ENCODE measurements at regions not wholly inside any gene's neighbourhood (a gene's known extent, or its start where the extent isn't known, plus 50 kb on each side); places are given as distances from the start of the nearest gene placed in this dataset.

DNA sequence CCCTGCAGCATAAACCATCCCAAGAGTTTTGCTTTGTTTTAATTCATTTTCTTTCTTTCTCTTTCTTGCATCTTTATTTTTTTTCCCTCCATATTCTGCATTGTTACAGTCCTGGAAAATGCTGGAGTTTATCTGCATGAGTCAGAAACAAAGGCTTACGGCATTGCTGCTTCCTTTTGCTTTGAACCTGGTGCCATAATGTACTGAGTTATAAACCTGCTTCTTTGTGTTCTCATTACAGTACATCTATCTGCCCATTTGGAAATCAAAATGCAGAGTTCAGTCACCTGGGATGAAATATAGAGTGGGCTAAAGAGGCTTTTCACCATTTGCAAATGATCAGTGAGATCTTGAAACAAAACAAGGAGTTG is 1009.2 kb upstream of the FANCL start:
- no peak overlapping the region for H3K4me3 ChIP-seq (ENCODE audit: low read length)
- TF ChIP-seq, protein P1, sequence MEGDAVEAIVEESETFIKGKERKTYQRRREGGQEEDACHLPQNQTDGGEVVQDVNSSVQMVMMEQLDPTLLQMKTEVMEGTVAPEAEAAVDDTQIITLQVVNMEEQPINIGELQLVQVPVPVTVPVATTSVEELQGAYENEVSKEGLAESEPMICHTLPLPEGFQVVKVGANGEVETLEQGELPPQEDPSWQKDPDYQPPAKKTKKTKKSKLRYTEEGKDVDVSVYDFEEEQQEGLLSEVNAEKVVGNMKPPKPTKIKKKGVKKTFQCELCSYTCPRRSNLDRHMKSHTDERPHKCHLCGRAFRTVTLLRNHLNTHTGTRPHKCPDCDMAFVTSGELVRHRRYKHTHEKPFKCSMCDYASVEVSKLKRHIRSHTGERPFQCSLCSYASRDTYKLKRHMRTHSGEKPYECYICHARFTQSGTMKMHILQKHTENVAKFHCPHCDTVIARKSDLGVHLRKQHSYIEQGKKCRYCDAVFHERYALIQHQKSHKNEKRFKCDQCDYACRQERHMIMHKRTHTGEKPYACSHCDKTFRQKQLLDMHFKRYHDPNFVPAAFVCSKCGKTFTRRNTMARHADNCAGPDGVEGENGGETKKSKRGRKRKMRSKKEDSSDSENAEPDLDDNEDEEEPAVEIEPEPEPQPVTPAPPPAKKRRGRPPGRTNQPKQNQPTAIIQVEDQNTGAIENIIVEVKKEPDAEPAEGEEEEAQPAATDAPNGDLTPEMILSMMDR (conservative IDR thresholded peaks at IDR 0.05; ENCODE audit: low read length) = no peak
- no peak for DNase-seq (ENCODE audit: low read depth)

DNA sequence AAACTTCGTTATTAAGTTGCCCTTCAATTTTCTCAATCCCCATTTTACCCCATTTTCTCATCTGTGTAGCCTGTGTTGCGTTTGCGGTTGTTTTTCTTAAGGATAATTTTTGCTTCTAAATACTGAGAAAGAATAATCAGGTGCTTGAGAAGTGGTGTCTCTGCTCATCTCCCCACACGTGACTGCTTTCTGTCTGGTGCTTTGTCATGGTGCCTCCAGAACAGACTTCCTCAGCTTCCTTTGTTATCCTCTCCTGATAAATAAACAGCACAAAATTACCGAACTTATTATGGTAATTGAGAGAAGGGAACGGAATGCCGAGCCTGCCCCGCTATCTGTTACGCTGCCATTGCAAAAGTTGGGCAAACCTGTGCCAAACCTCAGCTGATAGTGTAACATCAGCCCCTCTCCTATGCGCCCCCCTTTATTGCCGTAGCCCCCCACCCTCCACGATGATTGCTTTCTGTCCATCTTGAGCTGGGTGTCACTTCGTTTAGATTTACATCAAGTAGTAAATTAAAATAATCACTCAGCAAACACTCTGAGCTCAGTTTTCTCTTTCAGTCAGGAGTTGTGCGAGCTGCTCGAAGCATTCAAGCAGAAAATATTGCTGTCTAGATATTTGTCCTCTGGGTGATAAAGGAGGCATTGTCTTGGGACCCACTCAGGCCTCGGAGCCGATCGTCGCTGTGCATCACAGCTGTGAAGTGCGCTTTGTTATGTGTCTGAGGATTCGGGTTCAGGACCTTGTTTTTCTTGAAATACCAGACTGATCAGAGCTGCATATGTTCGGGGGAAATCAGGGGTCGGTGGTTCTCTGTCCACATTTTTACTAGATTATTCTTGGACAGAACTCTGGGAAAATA is 1008.5 kb upstream of the FANCL start:
- no peak for DNase-seq (ENCODE audit: low read depth)
- H3K4me3 ChIP-seq (ENCODE audit: low read length) = no peak overlapping the region
- TF ChIP-seq, protein P1 (conservative IDR thresholded peaks at IDR 0.05; ENCODE audit: low read length) = no peak

- TF ChIP-seq, protein P1 (conservative IDR thresholded peaks at IDR 0.05; ENCODE audit: low read length) = no peak
Observed at GRCh38 chr2:59239146-59239545, 998.0 kb upstream of the FANCL start.

DNA sequence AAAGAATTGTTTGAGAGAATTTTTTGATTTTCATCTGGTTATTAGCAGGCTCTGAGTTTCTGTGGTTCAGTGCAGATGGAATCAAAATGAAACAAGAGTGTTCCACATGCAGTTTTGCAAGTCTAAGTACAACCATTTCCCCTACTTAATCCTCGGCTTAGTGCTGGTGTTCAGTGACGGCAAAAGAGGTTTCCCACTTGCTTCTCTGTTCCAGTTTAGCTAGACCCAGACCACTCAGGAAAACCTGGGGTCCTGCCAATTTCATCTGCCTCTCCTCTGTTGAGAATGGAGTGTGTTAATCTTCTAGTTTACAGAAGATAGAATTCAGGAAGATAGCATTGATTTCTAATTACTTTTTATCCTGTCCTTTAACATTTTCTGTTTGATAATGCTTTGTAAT is 996.2 kb upstream of the FANCL start:
- TF ChIP-seq, protein P1 (conservative IDR thresholded peaks at IDR 0.05; ENCODE audit: low read length) = no peak
- H3K4me3 ChIP-seq (ENCODE audit: low read length) = no peak overlapping the region
- DNase-seq (ENCODE audit: low read depth) = peak; percentile 6

More at GRCh38 chr2:59239146-59239545, 998.0 kb upstream of the FANCL start:
- H3K4me3 ChIP-seq (ENCODE audit: low read length) = no peak overlapping the region
- no peak for DNase-seq (ENCODE audit: low read depth)

DNA sequence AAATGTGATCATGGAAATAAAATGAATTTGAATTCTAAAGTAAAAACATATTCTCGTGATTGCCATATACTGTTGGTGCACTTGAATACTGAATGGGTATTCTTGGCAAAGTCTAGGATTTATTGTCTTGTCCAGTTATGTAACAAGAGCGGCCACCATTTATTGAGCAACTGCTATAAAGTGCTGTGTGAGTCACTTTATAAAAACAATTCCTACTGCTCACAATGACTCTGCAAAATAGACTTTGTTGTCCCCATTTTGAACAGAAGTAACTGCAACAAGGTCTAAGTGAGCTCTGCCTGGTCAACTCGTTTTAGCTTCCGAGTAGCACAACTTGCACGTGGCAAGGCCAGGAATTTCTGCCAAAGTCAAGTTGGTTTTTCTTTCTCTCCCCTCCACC is 995.6 kb upstream of the FANCL start:
- TF ChIP-seq, protein P1 (conservative IDR thresholded peaks at IDR 0.05; ENCODE audit: low read length) = no peak
- DNase-seq (ENCODE audit: low read depth) = peak; percentile 58
- no peak overlapping the region for H3K4me3 ChIP-seq (ENCODE audit: low read length)

- DNase-seq (ENCODE audit: low read depth) = no peak
- TF ChIP-seq, protein P1 (conservative IDR thresholded peaks at IDR 0.05; ENCODE audit: low read length) = no peak
- no peak overlapping the region for H3K4me3 ChIP-seq (ENCODE audit: low read length)
Observed at GRCh38 chr2:59233920-59234319, 992.8 kb upstream of the FANCL start.

DNA sequence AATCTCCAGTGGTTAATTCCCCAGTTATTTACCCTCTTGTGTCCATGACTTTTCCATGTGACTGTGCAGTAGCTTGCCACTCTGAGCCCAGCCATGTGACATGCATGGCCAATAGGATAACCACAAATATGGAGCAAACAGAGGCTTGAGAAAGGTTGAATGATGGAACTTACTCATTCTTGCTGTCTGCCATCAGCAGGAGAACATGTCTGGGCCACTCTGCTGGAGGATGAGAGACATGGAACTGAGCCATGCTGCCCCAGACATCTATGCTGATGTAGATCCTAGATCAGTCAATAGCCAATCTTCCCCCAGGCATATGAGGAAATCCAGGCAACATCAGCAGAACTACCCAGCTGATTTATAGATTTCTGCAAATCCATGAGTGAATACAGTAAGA is 992.3 kb upstream of the FANCL start:
- H3K4me3 ChIP-seq (ENCODE audit: low read length) = no peak overlapping the region
- TF ChIP-seq, protein P1 (conservative IDR thresholded peaks at IDR 0.05; ENCODE audit: low read length) = no peak
- no peak for DNase-seq (ENCODE audit: low read depth)
